ENCODE measurements at regions not wholly inside any gene's neighbourhood (a gene's known extent, or its start where the extent isn't known, plus 50 kb on each side); places are given as distances from the start of the nearest gene placed in this dataset.

GRCh38 chr6:95135182-95135581, 442.2 kb upstream of the MANEA start:
- Histone ChIP-seq H3K9me3 (ENCODE audit: low read length) (no peaks in the 10 kb centered on the region), H2AFZ (ENCODE audit: low read length) (no peak overlapping the region), H3K4me3 (ENCODE audit: low read depth, low read length, poor library complexity, severe bottlenecking) (no peak overlapping the region), H3K36me3 (ENCODE audit: insufficient read depth, low read length) (no peaks in the 10 kb centered on the region), H3K79me2 (ENCODE audit: insufficient read depth, low read length) (no peaks in the 10 kb centered on the region), H3K4me2 (ENCODE audit: low read length) (no peak overlapping the region), H3K4me1 (ENCODE audit: insufficient read depth, low read length, severe bottlenecking) (no peaks in the 10 kb centered on the region), H3K27ac (ENCODE audit: low read depth, low read length, poor library complexity, severe bottlenecking) (no peak overlapping the region), H3K9ac (ENCODE audit: low read length) (no peak overlapping the region), H3K27me3 (ENCODE audit: insufficient read depth, low read length) (no peaks in the 10 kb centered on the region), H3K9me2 (ENCODE audit: low read depth, low read length) (no peaks in the 10 kb centered on the region), H4K20me1 (ENCODE audit: insufficient read depth, low read length) (no peaks in the 10 kb centered on the region), H3F3A (ENCODE audit: insufficient read depth, low read length) (no peaks in the 10 kb centered on the region)
- TF ChIP-seq CTCF (IDR thresholded peaks at IDR 0.05; ENCODE audit: low read length) (no peak), EZH2 (IDR thresholded peaks at IDR 0.05; ENCODE audit: borderline replicate concordance, low read length) (no peak)

- no peaks in the 10 kb centered on the region for H3K9me3 ChIP-seq (ENCODE audit: low read length)
- TF ChIP-seq CTCF (IDR thresholded peaks at IDR 0.05; ENCODE audit: low read length) = no peak
- TF ChIP-seq EZH2 (IDR thresholded peaks at IDR 0.05; ENCODE audit: borderline replicate concordance, low read length) = no peak
- H2AFZ ChIP-seq (ENCODE audit: low read length) = no peak overlapping the region
Measured at GRCh38 chr6:95142101-95142500, 435.2 kb upstream of the MANEA start.

GRCh38 chr6:95142661-95143335, 434.5 kb upstream of the MANEA start:
- Histone ChIP-seq H3K9me3 (ENCODE audit: low read length) (no peaks in the 10 kb centered on the region), H2AFZ (ENCODE audit: low read length) (no peak overlapping the region), H3K9ac (ENCODE audit: low read length) (no peak overlapping the region), H3K79me2 (ENCODE audit: insufficient read depth, low read length) (no peaks in the 10 kb centered on the region), H3K36me3 (ENCODE audit: insufficient read depth, low read length) (no peaks in the 10 kb centered on the region), H3K27ac (ENCODE audit: low read depth, low read length, poor library complexity, severe bottlenecking) (no peak overlapping the region), H3K4me2 (ENCODE audit: low read length) (no peak overlapping the region), H3K4me1 (ENCODE audit: insufficient read depth, low read length, severe bottlenecking) (no peaks in the 10 kb centered on the region), H4K20me1 (ENCODE audit: insufficient read depth, low read length) (no peaks in the 10 kb centered on the region), H3K27me3 (ENCODE audit: insufficient read depth, low read length) (no peaks in the 10 kb centered on the region), H3K9me2 (ENCODE audit: low read depth, low read length) (no peaks in the 10 kb centered on the region), H3F3A (ENCODE audit: insufficient read depth, low read length) (no peaks in the 10 kb centered on the region), H3K4me3 (ENCODE audit: low read depth, low read length, poor library complexity, severe bottlenecking) (no peak overlapping the region)
- TF ChIP-seq EZH2 (IDR thresholded peaks at IDR 0.05; ENCODE audit: borderline replicate concordance, low read length) (no peak), CTCF (IDR thresholded peaks at IDR 0.05; ENCODE audit: low read length) (no peak)

More at GRCh38 chr6:95142101-95142500, 435.2 kb upstream of the MANEA start:
- Histone ChIP-seq H3K27me3 (ENCODE audit: insufficient read depth, low read length) (no peaks in the 10 kb centered on the region), H3K36me3 (ENCODE audit: insufficient read depth, low read length) (no peaks in the 10 kb centered on the region), H3K9me2 (ENCODE audit: low read depth, low read length) (no peaks in the 10 kb centered on the region), H3K9ac (ENCODE audit: low read length) (no peak overlapping the region), H4K20me1 (ENCODE audit: insufficient read depth, low read length) (no peaks in the 10 kb centered on the region), H3F3A (ENCODE audit: insufficient read depth, low read length) (no peaks in the 10 kb centered on the region), H3K4me1 (ENCODE audit: insufficient read depth, low read length, severe bottlenecking) (no peaks in the 10 kb centered on the region), H3K27ac (ENCODE audit: low read depth, low read length, poor library complexity, severe bottlenecking) (no peak overlapping the region), H3K4me3 (ENCODE audit: low read depth, low read length, poor library complexity, severe bottlenecking) (no peak overlapping the region), H3K4me2 (ENCODE audit: low read length) (no peak overlapping the region), H3K79me2 (ENCODE audit: insufficient read depth, low read length) (no peaks in the 10 kb centered on the region)
